HEK293 (cell line): ENCODE measurements at regions not wholly inside any gene's neighbourhood (a gene's known extent, or its start where the extent isn't known, plus 50 kb on each side); places are given as distances from the start of the nearest gene placed in this dataset.

Source experiments
- CTCF ChIA-PET: fragments of 350-600 bp; formaldehyde crosslinking; extraction: SDS; loops from one replicate; lab custom pipeline; 2021; ENCODE audit warnings: antibody characterized with exemption; lab: Yijun Ruan, JAX
- POLR2A ChIA-PET: fragments of 300-600 bp; formaldehyde crosslinking; extraction: SDS; loops from one replicate; lab custom pipeline; 2020; ENCODE audit warnings: antibody characterized with exemption, inconsistent platforms; lab: Yijun Ruan, JAX
- H3K27ac ChIP-seq: fragments of 200-500 bp; sonication (Bioruptor generic); 2 replicates; pipeline ENCODE4 v1.5.1; 2014; ENCODE audit warnings: low read depth, low read length, control low read depth, inconsistent platforms; ENCODE audit errors: extremely low read depth
- H3K36me3 ChIP-seq, 2 experiments: fragments of 200-500 bp in 1 of 2; sonication (Bioruptor generic) in 1 of 2; 1 replicate in 1 of 2; 2 replicates in 1 of 2; pipeline ENCODE4 v1.5.1; 2014 to 2017; ENCODE audit warnings: inconsistent platforms in 2 of 2, low read length in 2 of 2; ENCODE audit not compliant: control insufficient read depth in 2 of 2, insufficient read depth in 1 of 2
- H3K4me1 ChIP-seq: fragments of 200-500 bp; sonication (Bioruptor generic); 2 replicates; pipeline ENCODE4 v1.5.1; 2014; ENCODE audit warnings: mild to moderate bottlenecking, low read length, inconsistent platforms; ENCODE audit not compliant: control insufficient read depth, insufficient read depth
- H3K4me3 ChIP-seq: 2 replicates; pipeline ENCODE4 v1.5.1; 2011; ENCODE audit warnings: low read depth, mild to moderate bottlenecking, control low read depth, low read length, moderate library complexity
- H3K9me3 ChIP-seq: fragments of 200-500 bp; sonication (Bioruptor generic); 2 replicates; pipeline ENCODE4 v1.5.1; 2014; ENCODE audit warnings: low read depth, low read length, inconsistent platforms; ENCODE audit not compliant: control insufficient read depth, insufficient read depth
- GLIS1 ChIP-seq: fragments of 450-650 bp; formaldehyde crosslinking; IDR thresholded peaks from 2 replicates; pipeline ENCODE4 v1.5.1; 2016; ENCODE audit warnings: missing biosample characterization, missing genetic modification characterization
- GLIS2 ChIP-seq: fragments of 450-650 bp; formaldehyde crosslinking; IDR thresholded peaks from 2 replicates; pipeline ENCODE4 v1.5.1; 2016; ENCODE audit warnings: missing biosample characterization, missing genetic modification characterization
- KLF10 ChIP-seq: fragments of 450-650 bp; IDR thresholded peaks from 2 replicates; pipeline ENCODE4 v1.5.1; 2018; ENCODE audit warnings: missing biosample characterization, mild to moderate bottlenecking, missing genetic modification characterization
- KLF9 ChIP-seq: fragments of 450-650 bp; formaldehyde crosslinking; IDR thresholded peaks from 2 replicates; pipeline ENCODE4 v1.5.1; 2016; ENCODE audit warnings: missing biosample characterization, missing genetic modification characterization, low read depth
- MYNN ChIP-seq: fragments of 450-650 bp; formaldehyde crosslinking; IDR thresholded peaks from 2 replicates; pipeline ENCODE4 v1.5.1; 2016; ENCODE audit warnings: missing biosample characterization, missing genetic modification characterization, borderline replicate concordance
- MZF1 ChIP-seq: fragments of 450-650 bp; formaldehyde crosslinking; IDR thresholded peaks from 2 replicates; pipeline ENCODE4 v1.5.1; 2017; ENCODE audit warnings: missing biosample characterization, missing genetic modification characterization, borderline replicate concordance
- YY1 ChIP-seq: fragments of 450-650 bp; formaldehyde crosslinking; IDR thresholded peaks from 2 replicates; pipeline ENCODE4 v1.5.1; 2018; ENCODE audit warnings: missing biosample characterization, missing genetic modification characterization
- ZBTB48 ChIP-seq: fragments of 450-650 bp; formaldehyde crosslinking; IDR thresholded peaks from 2 replicates; pipeline ENCODE4 v1.5.1; 2016; ENCODE audit warnings: missing biosample characterization, missing genetic modification characterization
- ZFP3 ChIP-seq: fragments of 450-650 bp; formaldehyde crosslinking; IDR thresholded peaks from 2 replicates; pipeline ENCODE4 v1.5.1; 2016; ENCODE audit warnings: low read depth, missing biosample characterization, missing genetic modification characterization
- ZFP37 ChIP-seq: fragments of 450-650 bp; formaldehyde crosslinking; IDR thresholded peaks from 2 replicates; pipeline ENCODE4 v1.5.1; 2016; ENCODE audit warnings: missing biosample characterization, missing genetic modification characterization
- ZNF426 ChIP-seq: fragments of 450-650 bp; formaldehyde crosslinking; IDR thresholded peaks from 2 replicates; pipeline ENCODE4 v1.5.1; 2017; ENCODE audit warnings: missing biosample characterization, missing genetic modification characterization, mild to moderate bottlenecking, inconsistent platforms, moderate library complexity
- ZNF48 ChIP-seq: fragments of 450-650 bp; formaldehyde crosslinking; IDR thresholded peaks from 2 replicates; pipeline ENCODE4 v1.5.1; 2016; ENCODE audit warnings: missing biosample characterization, missing genetic modification characterization
- ZNF548 ChIP-seq: fragments of 450-650 bp; formaldehyde crosslinking; IDR thresholded peaks from 2 replicates; pipeline ENCODE4 v1.5.1; 2016; ENCODE audit warnings: missing biosample characterization, missing genetic modification characterization
- ZNF585B ChIP-seq: fragments of 450-650 bp; formaldehyde crosslinking; IDR thresholded peaks from 2 replicates; pipeline ENCODE4 v1.5.1; 2016; ENCODE audit warnings: missing biosample characterization, missing genetic modification characterization
- ZNF610 ChIP-seq: fragments of 450-650 bp; formaldehyde crosslinking; IDR thresholded peaks from 2 replicates; pipeline ENCODE4 v1.5.1; 2016; ENCODE audit warnings: missing biosample characterization, missing genetic modification characterization, borderline replicate concordance
- ZNF623 ChIP-seq: fragments of 450-650 bp; formaldehyde crosslinking; IDR thresholded peaks from 2 replicates; pipeline ENCODE4 v1.5.1; 2016; ENCODE audit warnings: missing biosample characterization, missing genetic modification characterization
- ZNF658 ChIP-seq: fragments of 450-650 bp; formaldehyde crosslinking; IDR thresholded peaks from 2 replicates; pipeline ENCODE4; 2016; ENCODE audit warnings: missing biosample characterization, missing genetic modification characterization
- ZNF660 ChIP-seq: fragments of 450-650 bp; IDR thresholded peaks from 2 replicates; pipeline ENCODE4 v1.5.1; 2018; ENCODE audit warnings: missing biosample characterization, mild to moderate bottlenecking, missing genetic modification characterization
- ZNF707 ChIP-seq: fragments of 450-650 bp; formaldehyde crosslinking; IDR thresholded peaks from 2 replicates; pipeline ENCODE4 v1.5.1; 2016; ENCODE audit warnings: missing biosample characterization, missing genetic modification characterization
- ZNF776 ChIP-seq: fragments of 450-650 bp; formaldehyde crosslinking; IDR thresholded peaks from 2 replicates; pipeline ENCODE4 v1.5.0; 2017; ENCODE audit warnings: missing biosample characterization, missing genetic modification characterization, borderline replicate concordance
- TF ChIP-seq, protein P1 (sequence below): sonication (generic); formaldehyde crosslinking; IDR thresholded peaks from 2 replicates; pipeline ENCODE4 v1.8.1; 2022; ENCODE audit warnings: mild to moderate bottlenecking, moderate library complexity, missing genetic modification reagents
- TF ChIP-seq, protein P2 (sequence below): IDR thresholded peaks from 2 replicates; pipeline ENCODE4 v1.6.1; 2011; ENCODE audit warnings: mild to moderate bottlenecking, low read depth, low read length, borderline replicate concordance
- TF ChIP-seq, protein P3 (sequence below): fragments of 450-650 bp; formaldehyde crosslinking; IDR thresholded peaks from 2 replicates; pipeline ENCODE4 v1.5.1; 2016; ENCODE audit warnings: missing biosample characterization, missing genetic modification characterization
- TF ChIP-seq, protein P4 (sequence below): fragments of 450-650 bp; formaldehyde crosslinking; IDR thresholded peaks from 2 replicates; pipeline ENCODE4 v1.5.1; 2016; ENCODE audit warnings: missing biosample characterization, missing genetic modification characterization

DNA sequence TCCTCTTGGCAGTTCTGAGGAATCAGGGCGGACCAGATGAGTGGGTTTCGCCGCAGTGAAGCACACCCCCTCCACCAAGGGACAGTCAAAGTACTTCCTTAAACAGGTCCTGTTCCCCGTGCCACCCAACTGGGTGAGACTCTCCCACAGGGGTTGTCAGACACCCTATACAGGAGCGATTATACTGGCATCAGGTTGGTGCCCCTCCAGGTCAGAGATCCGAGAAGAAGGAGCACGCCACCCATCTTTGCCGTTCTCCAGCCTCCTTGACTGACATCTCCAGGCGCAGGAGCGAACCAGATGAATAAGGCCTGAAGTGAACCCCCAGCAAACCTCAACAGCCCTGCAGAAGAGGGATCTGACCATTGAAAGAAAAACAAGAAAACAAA lies 108.1 kb upstream of the ZBTB20 start:
- ChIA-PET CTCF (no interaction called here), POLR2A (no interaction called here)
- no peaks in the 10 kb centered on the region for H3K9me3 ChIP-seq
- no peaks in the 10 kb centered on the region for H3K36me3 ChIP-seq
- H3K4me3 ChIP-seq, result no peak overlapping the region
- H3K4me1 ChIP-seq, result no peaks in the 10 kb centered on the region
- TF ChIP-seq, protein P1, sequence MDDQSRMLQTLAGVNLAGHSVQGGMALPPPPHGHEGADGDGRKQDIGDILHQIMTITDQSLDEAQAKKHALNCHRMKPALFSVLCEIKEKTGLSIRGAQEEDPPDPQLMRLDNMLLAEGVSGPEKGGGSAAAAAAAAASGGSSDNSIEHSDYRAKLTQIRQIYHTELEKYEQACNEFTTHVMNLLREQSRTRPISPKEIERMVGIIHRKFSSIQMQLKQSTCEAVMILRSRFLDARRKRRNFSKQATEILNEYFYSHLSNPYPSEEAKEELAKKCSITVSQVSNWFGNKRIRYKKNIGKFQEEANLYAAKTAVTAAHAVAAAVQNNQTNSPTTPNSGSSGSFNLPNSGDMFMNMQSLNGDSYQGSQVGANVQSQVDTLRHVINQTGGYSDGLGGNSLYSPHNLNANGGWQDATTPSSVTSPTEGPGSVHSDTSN, result no peak
- TF ChIP-seq ZNF776 (tag by site-specific recombination), result no peak
- TF ChIP-seq ZNF658 (tag by site-specific recombination), result no peak
- TF ChIP-seq ZNF48 (tag by site-specific recombination), result no peak
- TF ChIP-seq GLIS1 (tag by site-specific recombination), result no peak
- TF ChIP-seq ZNF660, result no peak
- no peak for TF ChIP-seq YY1
- no peak for TF ChIP-seq ZNF426 (tag by site-specific recombination)
- no peak overlapping the region for H3K27ac ChIP-seq

DNA sequence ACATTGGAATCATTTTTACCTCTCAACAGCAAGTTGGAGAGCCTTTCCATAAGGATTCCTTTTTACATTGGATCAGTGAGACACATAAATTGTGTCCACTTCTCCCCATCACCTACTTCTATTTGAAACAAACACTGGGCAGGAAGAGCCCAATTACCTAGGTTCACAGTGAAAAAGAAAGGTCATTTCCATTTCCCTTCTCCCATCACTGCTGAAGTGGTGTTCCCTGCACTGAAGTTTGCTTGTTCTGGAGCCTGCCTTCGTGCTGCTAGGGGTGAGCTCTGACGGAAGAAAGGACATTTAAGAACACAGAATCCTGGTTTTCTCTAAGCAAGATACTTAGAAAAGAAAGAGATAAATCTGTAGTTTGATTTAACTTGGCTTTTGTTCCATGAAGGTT lies 123.8 kb upstream of the ZBTB20 start:
- Histone ChIP-seq H3K4me3 (no peak overlapping the region), H3K4me1 (no peaks in the 10 kb centered on the region), H3K9me3 (no peaks in the 10 kb centered on the region), H3K36me3 (no peaks in the 10 kb centered on the region), H3K27ac (no peak overlapping the region)
- TF ChIP-seq MYNN (tag by site-specific recombination) (no peak), ZNF707 (tag by site-specific recombination) (no peak), MZF1 (tag by site-specific recombination) (no peak), KLF10 (tag by site-specific recombination) (no peak), ZNF623 (tag by site-specific recombination) (no peak), ZFP3 (tag by site-specific recombination) (no peak), GLIS2 (tag by site-specific recombination) (no peak), ZNF610 (tag by site-specific recombination) (no peak)
- TF ChIP-seq, protein P2, sequence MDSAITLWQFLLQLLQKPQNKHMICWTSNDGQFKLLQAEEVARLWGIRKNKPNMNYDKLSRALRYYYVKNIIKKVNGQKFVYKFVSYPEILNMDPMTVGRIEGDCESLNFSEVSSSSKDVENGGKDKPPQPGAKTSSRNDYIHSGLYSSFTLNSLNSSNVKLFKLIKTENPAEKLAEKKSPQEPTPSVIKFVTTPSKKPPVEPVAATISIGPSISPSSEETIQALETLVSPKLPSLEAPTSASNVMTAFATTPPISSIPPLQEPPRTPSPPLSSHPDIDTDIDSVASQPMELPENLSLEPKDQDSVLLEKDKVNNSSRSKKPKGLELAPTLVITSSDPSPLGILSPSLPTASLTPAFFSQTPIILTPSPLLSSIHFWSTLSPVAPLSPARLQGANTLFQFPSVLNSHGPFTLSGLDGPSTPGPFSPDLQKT, result no peak
- ChIA-PET POLR2A (no interaction called here), CTCF (no interaction called here)

DNA sequence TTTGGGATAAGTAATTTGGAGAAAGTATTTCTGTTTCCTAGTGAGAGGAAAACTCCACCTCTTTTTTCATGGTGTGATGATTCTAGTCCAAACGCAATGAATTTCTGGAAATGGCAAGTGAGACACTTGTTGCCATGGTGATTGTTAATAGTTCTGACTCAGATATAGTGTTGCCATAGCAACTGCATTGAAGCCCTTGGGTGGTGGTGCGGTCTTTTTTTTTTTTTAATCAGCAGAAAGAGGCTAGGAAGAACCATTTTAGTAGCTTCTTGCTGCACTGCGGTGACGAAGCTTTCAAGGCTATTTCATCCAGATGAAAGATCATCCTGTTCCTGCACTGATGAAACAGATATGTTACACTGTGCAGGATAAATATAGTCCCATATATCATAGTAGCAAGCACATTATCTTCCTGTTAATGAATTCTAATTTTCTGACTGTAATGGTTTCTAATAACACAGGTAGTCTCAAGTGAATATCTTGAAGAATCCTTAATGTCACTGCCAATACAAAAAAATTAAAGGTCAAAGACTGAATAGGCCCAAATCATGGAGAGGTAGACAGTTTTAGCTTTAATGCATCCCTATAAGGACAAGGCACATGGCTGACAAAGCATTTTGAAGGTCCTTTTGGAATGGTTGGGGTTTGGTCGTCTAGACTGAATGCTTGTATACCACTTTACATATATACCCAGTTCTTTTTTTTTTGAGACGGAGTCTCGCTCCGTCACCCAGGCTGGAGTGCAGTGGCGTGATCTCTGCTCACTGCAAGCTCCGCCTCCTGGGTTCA lies 125.1 kb upstream of the ZBTB20 start:
- no peaks in the 10 kb centered on the region for H3K9me3 ChIP-seq
- POLR2A ChIA-PET, result no interaction called here
- no peaks in the 10 kb centered on the region for H3K36me3 ChIP-seq
- H3K4me1 ChIP-seq, result no peaks in the 10 kb centered on the region
- CTCF ChIA-PET, result interaction anchor here (0.5 kb wide), 1 partner anchor 153 kb away, joined by 3 read pairs; no protein-coding TSS in a partner anchor
- H3K27ac ChIP-seq, result no peak overlapping the region
- H3K4me3 ChIP-seq, result no peak overlapping the region
- TF ChIP-seq ZNF585B (tag by site-specific recombination), result no peak
- no peak for TF ChIP-seq KLF9 (tag by site-specific recombination)
- no peak for TF ChIP-seq ZNF548 (tag by site-specific recombination)
- TF ChIP-seq ZFP37 (tag by site-specific recombination), result no peak
- TF ChIP-seq, protein P3, sequence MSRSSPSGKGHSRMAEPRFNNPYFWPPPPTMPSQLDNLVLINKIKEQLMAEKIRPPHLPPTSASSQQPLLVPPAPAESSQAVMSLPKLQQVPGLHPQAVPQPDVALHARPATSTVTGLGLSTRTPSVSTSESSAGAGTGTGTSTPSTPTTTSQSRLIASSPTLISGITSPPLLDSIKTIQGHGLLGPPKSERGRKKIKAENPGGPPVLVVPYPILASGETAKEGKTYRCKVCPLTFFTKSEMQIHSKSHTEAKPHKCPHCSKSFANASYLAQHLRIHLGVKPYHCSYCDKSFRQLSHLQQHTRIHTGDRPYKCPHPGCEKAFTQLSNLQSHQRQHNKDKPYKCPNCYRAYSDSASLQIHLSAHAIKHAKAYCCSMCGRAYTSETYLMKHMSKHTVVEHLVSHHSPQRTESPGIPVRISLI (tag by site-specific recombination), result no peak
- TF ChIP-seq ZBTB48, result no peak
- TF ChIP-seq, protein P4, sequence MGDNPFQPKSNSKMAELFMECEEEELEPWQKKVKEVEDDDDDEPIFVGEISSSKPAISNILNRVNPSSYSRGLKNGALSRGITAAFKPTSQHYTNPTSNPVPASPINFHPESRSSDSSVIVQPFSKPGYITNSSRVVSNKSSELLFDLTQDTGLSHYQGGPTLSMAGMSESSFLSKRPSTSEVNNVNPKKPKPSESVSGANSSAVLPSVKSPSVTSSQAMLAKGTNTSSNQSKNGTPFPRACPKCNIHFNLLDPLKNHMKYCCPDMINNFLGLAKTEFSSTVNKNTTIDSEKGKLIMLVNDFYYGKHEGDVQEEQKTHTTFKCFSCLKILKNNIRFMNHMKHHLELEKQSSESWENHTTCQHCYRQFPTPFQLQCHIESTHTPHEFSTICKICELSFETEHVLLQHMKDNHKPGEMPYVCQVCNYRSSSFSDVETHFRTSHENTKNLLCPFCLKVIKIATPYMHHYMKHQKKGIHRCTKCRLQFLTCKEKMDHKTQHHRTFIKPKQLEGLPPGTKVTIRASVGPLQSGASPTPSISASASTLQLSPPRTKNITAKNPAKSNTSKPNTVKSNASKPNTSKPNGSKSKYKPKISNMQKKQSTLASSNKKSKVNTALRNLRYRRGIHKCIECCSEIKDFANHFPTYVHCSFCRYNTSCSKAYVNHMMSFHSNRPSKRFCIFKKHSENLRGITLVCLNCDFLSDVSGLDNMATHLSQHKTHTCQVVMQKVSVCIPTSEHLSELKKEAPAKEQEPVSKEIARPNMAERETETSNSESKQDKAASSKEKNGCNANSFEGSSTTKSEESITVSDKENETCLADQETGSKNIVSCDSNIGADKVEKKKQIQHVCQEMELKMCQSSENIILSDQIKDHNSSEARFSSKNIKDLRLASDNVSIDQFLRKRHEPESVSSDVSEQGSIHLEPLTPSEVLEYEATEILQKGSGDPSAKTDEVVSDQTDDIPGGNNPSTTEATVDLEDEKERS, result no peak
